Endothelial cell of umbilical vein (primary cell): ENCODE measurements at regions not wholly inside any gene's neighbourhood (a gene's known extent, or its start where the extent isn't known, plus 50 kb on each side); places are given as distances from the start of the nearest gene placed in this dataset.
"Not testable (repeated sequence)": the region's sequence is repeated elsewhere in the genome, so short reads cannot be mapped to it uniquely, and the experiment has no call there.

ENCODE experiments used
- BruUV-seq: library from RNA; stranded (reverse); fragments of 400-500 nt; replicated peaks from 2 replicates; lab custom pipeline; 2021; lab: Mats Ljungman, UMichigan
- CTCF ChIA-PET: fragments of 300-600, 350-600 bp; sonication (Branson Sonifier 250); formaldehyde crosslinking; loops from one replicate; lab custom pipeline; 2021; ENCODE audit warnings: antibody characterized with exemption, inconsistent platforms; lab: Charles Lee
- POLR2A ChIA-PET: fragments of 300-600, 350-600 bp; sonication (Branson Sonifier 250); formaldehyde crosslinking; loops from one replicate; lab custom pipeline; 2021; ENCODE audit warnings: antibody characterized with exemption, inconsistent platforms; lab: Charles Lee
- DNase-seq: peaks from one replicate; pipeline ENCODE4 v3.0.0-alpha.2; 2011; ENCODE audit warnings: low read depth, low spot score
- FAIRE-seq: peaks from 2 replicates; lab custom pipeline; 2011; peaks lifted over from hg19 to GRCh38; lab: Jason Lieb, UNC
- H2AFZ ChIP-seq: 2 replicates; pipeline ENCODE4 v1.6.0; 2012; ENCODE audit warnings: low read depth, low read length, control low read depth, inconsistent platforms
- H3K27ac ChIP-seq: 2 replicates; pipeline ENCODE4 v1.5.1; 2011; ENCODE audit warnings: low read depth, mild to moderate bottlenecking, control low read depth, low read length, moderate library complexity; ENCODE audit not compliant: insufficient read depth
- H3K27me3 ChIP-seq, 2 experiments: 2 replicates each; pipeline versions ENCODE4 v1.6.0 to v1.6.1; 2011; ENCODE audit warnings: low read length in 2 of 2, mixed read lengths in 1 of 2; ENCODE audit not compliant: control insufficient read depth in 2 of 2, insufficient read depth in 2 of 2
- H3K36me3 ChIP-seq, 2 experiments: 2 replicates in 1 of 2; 3 replicates in 1 of 2; pipeline ENCODE4 v1.5.1; 2011; ENCODE audit warnings: low read length in 2 of 2, mild to moderate bottlenecking in 1 of 2, moderate library complexity in 1 of 2; ENCODE audit not compliant: control insufficient read depth in 2 of 2, insufficient read depth in 2 of 2; ENCODE audit errors: extremely low read depth in 1 of 2
- H3K4me1 ChIP-seq: 3 replicates; pipeline ENCODE4 v1.5.1; 2011; ENCODE audit warnings: mild to moderate bottlenecking, low read length; ENCODE audit not compliant: control insufficient read depth, insufficient read depth; ENCODE audit errors: extremely low read depth
- H3K4me2 ChIP-seq: 2 replicates; pipeline ENCODE4 v1.6.1; 2011; ENCODE audit warnings: low read length, control low read depth, mixed read lengths; ENCODE audit not compliant: insufficient read depth
- H3K4me3 ChIP-seq, 3 experiments: fragments of 200-600 bp in 1 of 3; sonication (generic), shearing (Covaris generic) in 1 of 3; replicated peaks in 1 of 3; 2 replicates each; pipeline ENCODE4 v1.5.1; 2011 to 2016; ENCODE audit warnings: control low read depth in 3 of 3, low read length in 3 of 3, mild to moderate bottlenecking in 2 of 3, inconsistent platforms in 1 of 3, low read depth in 1 of 3, moderate library complexity in 1 of 3; ENCODE audit not compliant: insufficient read depth in 1 of 3
- H3K79me2 ChIP-seq: 2 replicates; pipeline ENCODE4 v1.6.0; 2012; ENCODE audit warnings: low read length, inconsistent platforms; ENCODE audit not compliant: control insufficient read depth, insufficient read depth
- H3K9ac ChIP-seq: replicated peaks from 2 replicates; pipeline ENCODE3; 2011; ENCODE audit warnings: low read length, control low read depth; ENCODE audit not compliant: insufficient read depth; ENCODE audit errors: extremely low read depth
- H3K9me1 ChIP-seq: replicated peaks from 3 replicates; pipeline ENCODE4 v1.6.0; 2011; ENCODE audit warnings: mild to moderate bottlenecking, low read length; ENCODE audit not compliant: control insufficient read depth, insufficient read depth; ENCODE audit errors: extremely low read depth
- H3K9me3 ChIP-seq: replicated peaks from 2 replicates; pipeline ENCODE4 v1.5.1; 2012; ENCODE audit warnings: low read length, inconsistent platforms; ENCODE audit not compliant: control insufficient read depth, insufficient read depth
- H4K20me1 ChIP-seq: replicated peaks from 2 replicates; pipeline ENCODE3; 2011; ENCODE audit warnings: mild to moderate bottlenecking, low read length; ENCODE audit not compliant: control insufficient read depth, insufficient read depth; ENCODE audit errors: extremely low read depth
- EZH2 ChIP-seq: IDR thresholded peaks from 2 replicates; pipeline ENCODE4 v1.6.1; 2012; ENCODE audit warnings: borderline replicate concordance, low read depth, mild to moderate bottlenecking, moderate library complexity, low read length, inconsistent platforms; ENCODE audit not compliant: severe bottlenecking
- FOS ChIP-seq: IDR thresholded peaks from 2 replicates; pipeline ENCODE4 v1.6.1; 2011; ENCODE audit warnings: mild to moderate bottlenecking, low read length, moderate library complexity, borderline replicate concordance; ENCODE audit not compliant: insufficient read depth
- GATA2 ChIP-seq: IDR thresholded peaks from 2 replicates; pipeline ENCODE4 v1.7.0; 2011; ENCODE audit warnings: low read depth, mild to moderate bottlenecking, moderate library complexity, mixed read lengths, low read length; ENCODE audit not compliant: insufficient read length, insufficient read depth
- JUN ChIP-seq: IDR thresholded peaks from 2 replicates; pipeline ENCODE4 v1.6.1; 2011; ENCODE audit warnings: borderline replicate concordance, low read depth; ENCODE audit not compliant: insufficient read length, insufficient read depth
- MAX ChIP-seq: IDR thresholded peaks from 2 replicates; pipeline ENCODE4 v1.6.1; 2011; ENCODE audit not compliant: insufficient read depth, insufficient read length
- MYC ChIP-seq: IDR thresholded peaks from one replicate; pipeline ENCODE4 v1.6.1; 2011; ENCODE audit warnings: mild to moderate bottlenecking, low read depth, low read length
- POLR2A ChIP-seq: IDR thresholded peaks from 2 replicates; pipeline ENCODE4 v1.6.1; 2012; ENCODE audit warnings: low read depth, mild to moderate bottlenecking, control low read depth, low read length
- POLR2AphosphoS5 ChIP-seq: IDR thresholded peaks from 2 replicates; pipeline ENCODE4 v1.6.1; 2012; ENCODE audit warnings: low read depth, mild to moderate bottlenecking, control low read depth, low read length, moderate library complexity; ENCODE audit not compliant: insufficient read depth
- dilution Hi-C: fragments of 300-500 bp; cut with MboI; formaldehyde crosslinking; loops from one replicate; pipeline ENCODE4 v1.15.0; 2019; ENCODE audit warnings: low sequenced_read_pairs; ENCODE audit not compliant: extremely low pct_ligation_motif_present
- intact Hi-C: fragments of 100-400 bp; cut with micrococcal nuclease; formaldehyde crosslinking; loops from one replicate; pipeline ENCODE4 v1.10.0; 2022
- TF ChIP-seq, protein P1 (sequence below), 2 donors: IDR thresholded peaks; 1 replicate in 1 of 2; 2 replicates in 1 of 2; pipeline ENCODE4 v1.5.1; 2011; ENCODE audit warnings: low read length in 2 of 2, mild to moderate bottlenecking in 2 of 2, moderate library complexity in 2 of 2, control low read depth in 1 of 2, inconsistent platforms in 1 of 2, low read depth in 1 of 2; ENCODE audit not compliant: insufficient read depth in 1 of 2; ENCODE audit errors: extremely low read depth in 1 of 2

GRCh38 chr22:26972286-26972685 lies 314.9 kb downstream of the MIAT start:
- TF ChIP-seq GATA2, result no peak
- no peak for TF ChIP-seq EZH2
- no peak for TF ChIP-seq MYC
- TF ChIP-seq, protein P1, sequence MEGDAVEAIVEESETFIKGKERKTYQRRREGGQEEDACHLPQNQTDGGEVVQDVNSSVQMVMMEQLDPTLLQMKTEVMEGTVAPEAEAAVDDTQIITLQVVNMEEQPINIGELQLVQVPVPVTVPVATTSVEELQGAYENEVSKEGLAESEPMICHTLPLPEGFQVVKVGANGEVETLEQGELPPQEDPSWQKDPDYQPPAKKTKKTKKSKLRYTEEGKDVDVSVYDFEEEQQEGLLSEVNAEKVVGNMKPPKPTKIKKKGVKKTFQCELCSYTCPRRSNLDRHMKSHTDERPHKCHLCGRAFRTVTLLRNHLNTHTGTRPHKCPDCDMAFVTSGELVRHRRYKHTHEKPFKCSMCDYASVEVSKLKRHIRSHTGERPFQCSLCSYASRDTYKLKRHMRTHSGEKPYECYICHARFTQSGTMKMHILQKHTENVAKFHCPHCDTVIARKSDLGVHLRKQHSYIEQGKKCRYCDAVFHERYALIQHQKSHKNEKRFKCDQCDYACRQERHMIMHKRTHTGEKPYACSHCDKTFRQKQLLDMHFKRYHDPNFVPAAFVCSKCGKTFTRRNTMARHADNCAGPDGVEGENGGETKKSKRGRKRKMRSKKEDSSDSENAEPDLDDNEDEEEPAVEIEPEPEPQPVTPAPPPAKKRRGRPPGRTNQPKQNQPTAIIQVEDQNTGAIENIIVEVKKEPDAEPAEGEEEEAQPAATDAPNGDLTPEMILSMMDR (IDR thresholded peaks at IDR 0.05; ENCODE audit: extremely low read depth in 1 of 2, insufficient read depth in 1 of 2, low read depth in 1 of 2, low read length in 2 of 2), result no peak
- TF ChIP-seq JUN, result no peak
- TF ChIP-seq MAX, result no peak
- TF ChIP-seq FOS, result no peak
- no peak for TF ChIP-seq POLR2A
- no peak for TF ChIP-seq POLR2AphosphoS5
- CTCF ChIA-PET, result no interaction called here
- no peaks in the 10 kb centered on the region for H3K9me3 ChIP-seq
- BruUV-seq, result no TSS peak
- FAIRE-seq (no peak), DNase-seq (no peak)
- peaks cover 2 to 6% of the 10 kb centered on the region in 2 experiments for H3K27me3 ChIP-seq
- H2AFZ ChIP-seq, result no peak overlapping the region
- no peaks in the 10 kb centered on the region for H3K79me2 ChIP-seq
- H3K36me3 ChIP-seq, result no peaks in the 10 kb centered on the region
- no peak overlapping the region for H3K4me3 ChIP-seq
- intact Hi-C loops, result no loop called here
- no peak overlapping the region for H3K9ac ChIP-seq
- H3K27ac ChIP-seq, result no peak overlapping the region
- H3K4me1 ChIP-seq, result no peaks in the 10 kb centered on the region
- dilution Hi-C loops, result no loop called here
- H3K9me1 ChIP-seq, result no peaks in the 10 kb centered on the region
- POLR2A ChIA-PET, result no interaction called here
- no peak overlapping the region for H3K4me2 ChIP-seq
- H4K20me1 ChIP-seq, result no peaks in the 10 kb centered on the region

DNA sequence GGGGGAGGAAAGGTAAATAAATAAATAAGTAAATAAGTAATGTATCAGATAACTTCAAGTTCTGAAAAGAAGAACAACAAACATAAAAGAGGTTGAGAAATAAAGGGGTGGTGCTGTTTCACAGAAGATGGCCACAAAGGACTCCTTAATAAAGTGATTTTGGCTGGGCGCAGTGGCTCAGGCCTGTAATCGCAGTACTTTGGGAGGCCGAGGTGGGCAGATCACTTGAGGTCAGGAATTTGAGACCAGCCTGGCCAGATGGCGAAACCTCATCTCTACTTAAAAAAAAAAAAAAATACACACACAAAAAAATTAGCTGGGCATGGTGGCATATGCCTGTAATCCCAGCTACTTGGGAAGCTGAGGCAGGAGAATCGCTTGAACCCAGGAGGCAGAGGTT lies 315.5 kb downstream of the MIAT start:
- H3K9me3 ChIP-seq, dilution Hi-C loops, H3K4me1 ChIP-seq, H3K27me3 ChIP-seq, H3K36me3 ChIP-seq, H3K9me1 ChIP-seq, H3K27ac ChIP-seq, H3K4me2 ChIP-seq, FAIRE-seq, intact Hi-C loops, POLR2A ChIA-PET, H3K4me3 ChIP-seq, CTCF ChIA-PET, H3K79me2 ChIP-seq, H2AFZ ChIP-seq, DNase-seq, H4K20me1 ChIP-seq, BruUV-seq, H3K9ac ChIP-seq: not testable (repeated sequence)
